AG09309 (cell line): ENCODE measurements at regions not wholly inside any gene's neighbourhood (a gene's known extent, or its start where the extent isn't known, plus 50 kb on each side); places are given as distances from the start of the nearest gene placed in this dataset.

Experiments used
- DNase-seq: peaks from one replicate; pipeline ENCODE4 v3.0.0-alpha.2; 2010; ENCODE audit warnings: low read depth
- H3K4me3 ChIP-seq: 2 replicates; pipeline ENCODE4 v1.5.1; 2011; ENCODE audit warnings: mild to moderate bottlenecking, low read depth, low read length, moderate library complexity; ENCODE audit not compliant: control insufficient read depth
- CTCF ChIP-seq: IDR thresholded peaks from 2 replicates; pipeline ENCODE4 v1.5.1; 2011; ENCODE audit warnings: mild to moderate bottlenecking, low read depth, low read length, inconsistent platforms; ENCODE audit not compliant: insufficient read depth, control insufficient read depth; ENCODE audit errors: missing control alignments

- DNase-seq = no peak
- no peak for TF ChIP-seq CTCF
- H3K4me3 ChIP-seq = no peak overlapping the region
Measured at GRCh38 chr4:100819505-100819904, 301.7 kb upstream of the EMCN start.

GRCh38 chr4:100816436-100817045, 298.7 kb upstream of the EMCN start:
- H3K4me3 ChIP-seq = no peak overlapping the region
- no peak for TF ChIP-seq CTCF
- DNase-seq = no peak

- no peak overlapping the region for H3K4me3 ChIP-seq
- no peak for DNase-seq
- TF ChIP-seq CTCF = no peak
Measured at GRCh38 chr4:100811046-100811445, 293.2 kb upstream of the EMCN start.

GRCh38 chr4:100809506-100809905, 291.7 kb upstream of the EMCN start:
- no peak overlapping the region for H3K4me3 ChIP-seq
- DNase-seq = no peak
- no peak for TF ChIP-seq CTCF

GRCh38 chr4:100806988-100807387, 289.2 kb upstream of the EMCN start:
- no peak for DNase-seq
- no peak overlapping the region for H3K4me3 ChIP-seq
- no peak for TF ChIP-seq CTCF

- no peak for DNase-seq
- H3K4me3 ChIP-seq = no peak overlapping the region
- no peak for TF ChIP-seq CTCF
Measured at GRCh38 chr4:100805538-100805937, 287.7 kb upstream of the EMCN start.

GRCh38 chr4:100804576-100805360, 286.9 kb upstream of the EMCN start:
- no peak for TF ChIP-seq CTCF
- no peak for DNase-seq
- no peak overlapping the region for H3K4me3 ChIP-seq
